Kidney epithelial cell (primary cell): ENCODE measurements at regions not wholly inside any gene's neighbourhood (a gene's known extent, or its start where the extent isn't known, plus 50 kb on each side); places are given as distances from the start of the nearest gene placed in this dataset.
"Not testable (repeated sequence)": the region's sequence is repeated elsewhere in the genome, so short reads cannot be mapped to it uniquely, and the experiment has no call there.

ENCODE experiments used
- DNase-seq: peaks from one replicate; pipeline ENCODE4 v3.0.0-alpha.2; 2010; ENCODE audit warnings: low read depth
- H3K27me3 ChIP-seq: 2 replicates; pipeline ENCODE4 v1.6.0; 2011; ENCODE audit warnings: low read length; ENCODE audit not compliant: control insufficient read depth, insufficient read depth
- H3K36me3 ChIP-seq: 2 replicates; pipeline ENCODE4 v1.5.1; 2011; ENCODE audit warnings: low read length; ENCODE audit not compliant: control insufficient read depth, insufficient read depth
- H3K4me3 ChIP-seq: 2 replicates; pipeline ENCODE4 v1.5.1; 2011; ENCODE audit warnings: low read depth, mild to moderate bottlenecking, control low read depth, low read length
- CTCF ChIP-seq: IDR thresholded peaks from 2 replicates; pipeline ENCODE4 v1.5.1; 2011; ENCODE audit warnings: mild to moderate bottlenecking, moderate library complexity, low read length, control low read depth, inconsistent platforms; ENCODE audit not compliant: insufficient read depth, poor library complexity, severe bottlenecking

GRCh38 chr3:163523375-163523774 lies 1554.9 kb downstream of the SI start:
- Histone ChIP-seq H3K4me3 (no peak overlapping the region), H3K27me3 (no peaks in the 10 kb centered on the region), H3K36me3 (no peaks in the 10 kb centered on the region)
- TF ChIP-seq CTCF = no peak
- no peak for DNase-seq

- Histone ChIP-seq H3K4me3 (no peak overlapping the region), H3K27me3 (no peaks in the 10 kb centered on the region), H3K36me3 (no peaks in the 10 kb centered on the region)
- no peak for DNase-seq
- TF ChIP-seq CTCF = no peak
These were observed 1557.0 kb downstream of the SI start for GRCh38 chr3:163521261-163521660.

- no peaks in the 10 kb centered on the region for H3K27me3 ChIP-seq
- TF ChIP-seq CTCF = no peak
- no peaks in the 10 kb centered on the region for H3K36me3 ChIP-seq
- no peak overlapping the region for H3K4me3 ChIP-seq
- DNase-seq = no peak
These were observed 1560.2 kb downstream of the SI start for GRCh38 chr3:163518065-163518464.

DNA sequence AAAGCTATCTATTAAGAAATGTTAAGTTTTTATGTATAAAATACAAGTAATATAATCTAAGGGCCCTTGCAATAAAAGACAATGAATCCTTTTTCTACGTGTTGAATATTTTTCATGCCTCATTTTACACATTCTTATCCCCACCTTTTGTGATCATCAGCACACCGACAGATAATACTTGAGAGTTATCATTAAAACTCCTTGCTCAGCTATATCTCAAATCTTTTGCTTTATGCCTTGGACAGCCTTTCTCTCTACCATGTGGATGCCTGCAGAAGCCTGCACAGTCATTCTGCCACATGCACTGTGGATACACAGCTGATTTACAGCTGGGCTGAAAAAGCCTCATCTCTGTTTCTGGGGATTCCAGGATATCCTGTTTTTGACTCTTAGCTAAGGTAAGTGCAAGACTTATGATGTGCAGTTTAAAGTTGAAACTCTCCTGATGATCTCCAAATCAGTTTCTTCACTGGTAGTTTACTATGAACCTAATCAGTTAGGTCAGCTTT lies 1565.1 kb downstream of the SI start:
- no peak for DNase-seq
- TF ChIP-seq CTCF = no peak
- H3K36me3 ChIP-seq = no peaks in the 10 kb centered on the region
- no peak overlapping the region for H3K4me3 ChIP-seq
- no peaks in the 10 kb centered on the region for H3K27me3 ChIP-seq

GRCh38 chr3:163508206-163508605 lies 1570.1 kb downstream of the SI start:
- no peaks in the 10 kb centered on the region for H3K27me3 ChIP-seq
- TF ChIP-seq CTCF = no peak
- no peak for DNase-seq
- H3K36me3 ChIP-seq = no peaks in the 10 kb centered on the region
- no peak overlapping the region for H3K4me3 ChIP-seq

DNA sequence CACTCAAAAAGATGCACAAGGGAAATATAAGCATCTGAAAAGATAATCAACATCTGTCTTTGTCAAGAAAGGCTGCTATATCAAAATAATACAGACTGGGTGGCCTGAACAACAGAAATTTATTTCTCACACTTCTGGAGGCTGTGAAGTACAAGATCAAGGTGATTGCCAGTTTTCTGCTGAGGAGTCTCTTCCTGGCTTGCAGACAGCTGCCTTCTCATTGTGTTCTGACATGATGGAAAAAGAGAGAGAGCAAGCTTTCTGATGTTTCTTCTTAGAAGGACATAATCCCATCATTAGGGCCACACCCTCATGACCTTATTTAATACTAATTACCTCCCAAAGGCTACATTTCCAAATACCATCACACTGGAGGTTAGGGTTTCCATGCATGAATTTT lies 1573.3 kb downstream of the SI start:
- DNase-seq = no peak
- Histone ChIP-seq H3K4me3 (no peak overlapping the region), H3K27me3 (no peaks in the 10 kb centered on the region), H3K36me3 (no peaks in the 10 kb centered on the region)
- no peak for TF ChIP-seq CTCF

- not testable (repeated sequence) for H3K4me3 ChIP-seq, H3K36me3 ChIP-seq, H3K27me3 ChIP-seq, DNase-seq
These were observed 1578.5 kb downstream of the SI start for GRCh38 chr3:163499736-163500219.

GRCh38 chr3:163498842-163499735 lies 1579.2 kb downstream of the SI start:
- not testable (repeated sequence) for DNase-seq, H3K4me3 ChIP-seq, H3K27me3 ChIP-seq, H3K36me3 ChIP-seq
